ENCODE measurements at regions not wholly inside any gene's neighbourhood (a gene's known extent, or its start where the extent isn't known, plus 50 kb on each side); places are given as distances from the start of the nearest gene placed in this dataset.

- TF ChIP-seq REST (IDR thresholded peaks at IDR 0.05; ENCODE audit: low read depth) (no peak), EGR1 (IDR thresholded peaks at IDR 0.05; ENCODE audit: low read depth) (no peak)
Measured at GRCh38 chr14:39762576-39763401, 330.6 kb upstream of the FBXO33 start (continued).

- Histone ChIP-seq H3K9me3 (ENCODE audit: control insufficient read depth in 1 of 2, insufficient read depth in 1 of 2, low read depth in 1 of 2, low read length in 2 of 2) (no peaks in the 10 kb centered on the region), H3K4me2 (ENCODE audit: low read length) (no peak overlapping the region), H3K27me3 (ENCODE audit: insufficient read depth, low read length) (no peaks in the 10 kb centered on the region), H3K4me1 (ENCODE audit: control insufficient read depth in 1 of 2, insufficient read depth in 2 of 2, low read length in 2 of 2) (no peaks in the 10 kb centered on the region), H2AFZ (ENCODE audit: low read depth, low read length, poor library complexity, severe bottlenecking) (no peak overlapping the region), H3K36me3 (ENCODE audit: control insufficient read depth in 1 of 2, insufficient read depth in 2 of 2, low read length in 2 of 2) (no peaks in the 10 kb centered on the region), H3K27ac (ENCODE audit: low read depth, low read length) (no peak overlapping the region), H4K20me1 (ENCODE audit: insufficient read depth) (no peaks in the 10 kb centered on the region), H3K79me2 (ENCODE audit: insufficient read depth, low read length) (no peaks in the 10 kb centered on the region), H3K9me2 (ENCODE audit: insufficient read depth) (no peaks in the 10 kb centered on the region), H3K9ac (ENCODE audit: low read length) (no peak overlapping the region), H3K4me3 (replicated peaks in 1 of 2; ENCODE audit: low read depth in 1 of 2, low read length in 2 of 2) (no peak overlapping the region)
- ATAC-seq (no peak), DNase-seq (ENCODE audit: low read depth, low spot score) (no peak)
- ChIA-PET CTCF (no interaction called here), POLR2A (no interaction called here), RAD21 (ENCODE audit: low non-redundant PET in 1 of 2, low total read pairs in 2 of 2, uncharacterized antibody in 2 of 2, unreplicated experiment in 2 of 2) (no interaction called here)
- TF ChIP-seq SP1 (IDR thresholded peaks at IDR 0.05; ENCODE audit: low read depth) = no peak
- no TSS peak for BruUV-seq (replicated peaks)
- intact Hi-C loops (cut with micrococcal nuclease) = no loop called here
Measured at GRCh38 chr14:39755269-39755878, 323.1 kb upstream of the FBXO33 start.
